Thyroid gland (tissue), 4 donors: ENCODE measurements at regions not wholly inside any gene's neighbourhood (a gene's known extent, or its start where the extent isn't known, plus 50 kb on each side); places are given as distances from the start of the nearest gene placed in this dataset.

Experiments used
- POLR2A ChIP-seq, 2 donors: fragments of 450-650 bp; IDR thresholded peaks; one replicate each; pipeline ENCODE4 v1.6.1; 2017; ENCODE audit warnings: antibody characterized with exemption in 2 of 2, mild to moderate bottlenecking in 2 of 2, moderate library complexity in 1 of 2
- TF ChIP-seq, protein P1 (sequence below), 6 experiments: fragments of 200-600 bp in 3 of 6; fragments of 450-650 bp in 3 of 6; sonication (generic) in 3 of 6; IDR thresholded peaks; one replicate each; pipeline ENCODE4 v1.5.1; 2016 to 2019; ENCODE audit warnings: antibody characterized with exemption in 6 of 6, mild to moderate bottlenecking in 2 of 6, inconsistent platforms in 1 of 6, moderate library complexity in 1 of 6

- TF ChIP-seq, protein P1, sequence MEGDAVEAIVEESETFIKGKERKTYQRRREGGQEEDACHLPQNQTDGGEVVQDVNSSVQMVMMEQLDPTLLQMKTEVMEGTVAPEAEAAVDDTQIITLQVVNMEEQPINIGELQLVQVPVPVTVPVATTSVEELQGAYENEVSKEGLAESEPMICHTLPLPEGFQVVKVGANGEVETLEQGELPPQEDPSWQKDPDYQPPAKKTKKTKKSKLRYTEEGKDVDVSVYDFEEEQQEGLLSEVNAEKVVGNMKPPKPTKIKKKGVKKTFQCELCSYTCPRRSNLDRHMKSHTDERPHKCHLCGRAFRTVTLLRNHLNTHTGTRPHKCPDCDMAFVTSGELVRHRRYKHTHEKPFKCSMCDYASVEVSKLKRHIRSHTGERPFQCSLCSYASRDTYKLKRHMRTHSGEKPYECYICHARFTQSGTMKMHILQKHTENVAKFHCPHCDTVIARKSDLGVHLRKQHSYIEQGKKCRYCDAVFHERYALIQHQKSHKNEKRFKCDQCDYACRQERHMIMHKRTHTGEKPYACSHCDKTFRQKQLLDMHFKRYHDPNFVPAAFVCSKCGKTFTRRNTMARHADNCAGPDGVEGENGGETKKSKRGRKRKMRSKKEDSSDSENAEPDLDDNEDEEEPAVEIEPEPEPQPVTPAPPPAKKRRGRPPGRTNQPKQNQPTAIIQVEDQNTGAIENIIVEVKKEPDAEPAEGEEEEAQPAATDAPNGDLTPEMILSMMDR (IDR thresholded peaks at IDR 0.05): no peak
- TF ChIP-seq POLR2A (IDR thresholded peaks at IDR 0.05): no peak
Measured at GRCh38 chr10:43964486-43964885, 315.8 kb upstream of the ZNF32 start.
